GM19463 (cell line): ENCODE measurements at regions not wholly inside any gene's neighbourhood (a gene's known extent, or its start where the extent isn't known, plus 50 kb on each side); places are given as distances from the start of the nearest gene placed in this dataset.
"Not testable (repeated sequence)": the region's sequence is repeated elsewhere in the genome, so short reads cannot be mapped to it uniquely, and the experiment has no call there.

Source experiments
- ATAC-seq: cut with Tn5 transposase; IDR thresholded peaks from one replicate; pipeline ENCODE4 v1.9.1; 2021; ENCODE audit warnings: mild to moderate bottlenecking, moderate library complexity; ENCODE audit not compliant: unreplicated experiment

GRCh38 chr12:72148709-72149108, 123.5 kb upstream of the TRHDE start:
- ATAC-seq, result no peak

- no peak for ATAC-seq
Measured at GRCh38 chr12:72162875-72163274, 109.3 kb upstream of the TRHDE start.

- no peak for ATAC-seq
Measured at GRCh38 chr12:72168851-72169250, 103.3 kb upstream of the TRHDE start.

GRCh38 chr12:72173974-72174373, 98.2 kb upstream of the TRHDE start:
- ATAC-seq, result no peak

GRCh38 chr12:72178244-72178643, 93.9 kb upstream of the TRHDE start:
- no peak for ATAC-seq

- ATAC-seq, result no peak
Measured at GRCh38 chr12:72178871-72179270, 93.3 kb upstream of the TRHDE start.

- ATAC-seq, result no peak
Measured at GRCh38 chr12:72179841-72180240, 92.3 kb upstream of the TRHDE start.

GRCh38 chr12:72184971-72185533, 87.1 kb upstream of the TRHDE start:
- ATAC-seq, result not testable (repeated sequence)

GRCh38 chr12:72189266-72189665, 82.9 kb upstream of the TRHDE start:
- no peak for ATAC-seq

- ATAC-seq, result no peak
Measured at GRCh38 chr12:72191761-72192160, 80.4 kb upstream of the TRHDE start.

GRCh38 chr12:72197790-72198189, 74.4 kb upstream of the TRHDE start:
- ATAC-seq, result no peak

- no peak for ATAC-seq
Measured at GRCh38 chr12:72201457-72201856, 70.7 kb upstream of the TRHDE start.

- ATAC-seq, result no peak
Measured at GRCh38 chr12:72203764-72204335, 68.3 kb upstream of the TRHDE start.

GRCh38 chr12:72207079-72207478, 65.1 kb upstream of the TRHDE start:
- ATAC-seq, result no peak

GRCh38 chr12:72207486-72208409, 64.4 kb upstream of the TRHDE start:
- no peak for ATAC-seq

GRCh38 chr12:72209086-72209485, 63.1 kb upstream of the TRHDE start:
- no peak for ATAC-seq

- no peak for ATAC-seq
Measured at GRCh38 chr12:72214163-72214562, 58.0 kb upstream of the TRHDE start.

GRCh38 chr12:72215287-72215686, 56.9 kb upstream of the TRHDE start:
- not testable (repeated sequence) for ATAC-seq

- no peak for ATAC-seq
Measured at GRCh38 chr12:72219937-72220336, 52.2 kb upstream of the TRHDE start.
